H9 (cell line): ENCODE measurements at regions not wholly inside any gene's neighbourhood (a gene's known extent, or its start where the extent isn't known, plus 50 kb on each side); places are given as distances from the start of the nearest gene placed in this dataset.

Experiments
- DNase-seq: peaks from one replicate; pipeline ENCODE4 v3.0.0-alpha.2; 2017
- H2AFZ ChIP-seq: one replicate; pipeline ENCODE4 v1.6.1; 2013; ENCODE audit warnings: mild to moderate bottlenecking, low read length, control low read depth, moderate library complexity
- H2AK5ac ChIP-seq: 2 replicates; pipeline ENCODE4 v1.6.1; 2013; ENCODE audit warnings: low read length, control low read depth, mixed read lengths; ENCODE audit not compliant: insufficient read length
- H2BK120ac ChIP-seq: one replicate; pipeline ENCODE4 v1.6.1; 2013; ENCODE audit warnings: low read depth, mild to moderate bottlenecking, low read length, control low read depth, inconsistent platforms; ENCODE audit not compliant: poor library complexity, severe bottlenecking
- H2BK12ac ChIP-seq: 2 replicates; pipeline ENCODE4 v1.6.1; 2013; ENCODE audit warnings: low read length, control low read depth, mixed read lengths, low read depth; ENCODE audit not compliant: insufficient read length
- H2BK15ac ChIP-seq: 2 replicates; pipeline ENCODE4 v1.6.1; 2013; ENCODE audit warnings: low read depth, low read length, control low read depth
- H2BK20ac ChIP-seq: one replicate; pipeline ENCODE4 v1.6.1; 2013; ENCODE audit warnings: low read depth, mild to moderate bottlenecking, low read length, control low read depth, inconsistent platforms; ENCODE audit not compliant: poor library complexity, severe bottlenecking
- H2BK5ac ChIP-seq: 2 replicates; pipeline ENCODE4 v1.6.1; 2013; ENCODE audit warnings: low read length, control low read depth, mixed read lengths; ENCODE audit not compliant: insufficient read length
- H3K14ac ChIP-seq: 2 replicates; pipeline ENCODE4 v1.6.1; 2013; ENCODE audit warnings: low read length, control low read depth; ENCODE audit not compliant: insufficient read depth
- H3K18ac ChIP-seq: 2 replicates; pipeline ENCODE4 v1.6.1; 2013; ENCODE audit warnings: low read depth, mild to moderate bottlenecking, mixed read lengths, low read length, control low read depth; ENCODE audit not compliant: insufficient read length
- H3K23ac ChIP-seq: 2 replicates; pipeline ENCODE4 v1.6.1; 2013; ENCODE audit warnings: low read length, control low read depth, mixed read lengths, low read depth; ENCODE audit not compliant: insufficient read length
- H3K23me2 ChIP-seq: 2 replicates; pipeline ENCODE4 v1.6.1; 2013; ENCODE audit warnings: low read depth, mild to moderate bottlenecking, mixed read lengths, low read length, control low read depth; ENCODE audit not compliant: insufficient read length, poor library complexity, severe bottlenecking
- H3K27ac ChIP-seq: 2 replicates; pipeline ENCODE4 v1.5.1; 2013; ENCODE audit warnings: low read length, control low read depth, mixed read lengths, low read depth; ENCODE audit not compliant: insufficient read length
- H3K27me3 ChIP-seq: 2 replicates; pipeline ENCODE4 v1.6.1; 2013; ENCODE audit warnings: low read length, control low read depth, inconsistent platforms; ENCODE audit not compliant: insufficient read depth
- H3K4ac ChIP-seq: 2 replicates; pipeline ENCODE4 v1.6.1; 2013; ENCODE audit warnings: low read depth, mild to moderate bottlenecking, control low read depth, inconsistent platforms, low read length, moderate library complexity
- H3K4me1 ChIP-seq: 2 replicates; pipeline ENCODE4 v1.6.1; 2013; ENCODE audit warnings: low read length, control low read depth, inconsistent platforms; ENCODE audit not compliant: insufficient read depth
- H3K4me2 ChIP-seq: 2 replicates; pipeline ENCODE4 v1.6.1; 2013; ENCODE audit warnings: low read length, control low read depth, mixed read lengths; ENCODE audit not compliant: insufficient read length, insufficient read depth
- H3K56ac ChIP-seq: 2 replicates; pipeline ENCODE4 v1.6.1; 2013; ENCODE audit warnings: low read depth, mild to moderate bottlenecking, mixed read lengths, low read length, control low read depth; ENCODE audit not compliant: insufficient read length
- H3K79me1 ChIP-seq: 2 replicates; pipeline ENCODE4 v1.6.1; 2013; ENCODE audit warnings: low read depth, mild to moderate bottlenecking, moderate library complexity, low read length, control low read depth, inconsistent platforms; ENCODE audit not compliant: insufficient read depth, poor library complexity, severe bottlenecking
- H3K79me2 ChIP-seq: 2 replicates; pipeline ENCODE4 v1.6.1; 2013; ENCODE audit warnings: low read length, control low read depth, inconsistent platforms; ENCODE audit not compliant: insufficient read depth
- H3K9ac ChIP-seq: 2 replicates; pipeline ENCODE4 v1.6.1; 2013; ENCODE audit warnings: low read length, control low read depth, mixed read lengths; ENCODE audit not compliant: insufficient read length; ENCODE audit errors: extremely low read depth
- H3K9me3 ChIP-seq: one replicate; pipeline ENCODE4 v1.6.1; 2013; ENCODE audit warnings: low read depth, low read length, inconsistent platforms; ENCODE audit not compliant: control insufficient read depth
- H3T11ph ChIP-seq: one replicate; pipeline ENCODE4 v1.6.1; 2013; ENCODE audit warnings: mild to moderate bottlenecking, low read length, control low read depth, inconsistent platforms
- H4K20me1 ChIP-seq: one replicate; pipeline ENCODE4 v1.6.1; 2013; ENCODE audit not compliant: control insufficient read depth, insufficient read length, insufficient read depth
- H4K5ac ChIP-seq: 2 replicates; pipeline ENCODE4 v1.6.1; 2013; ENCODE audit warnings: low read depth, mild to moderate bottlenecking, mixed read lengths, low read length, control low read depth; ENCODE audit not compliant: insufficient read length
- H4K8ac ChIP-seq: replicated peaks from 2 replicates; pipeline ENCODE4 v1.6.1; 2013; ENCODE audit warnings: low read length, control low read depth, mixed read lengths, low read depth; ENCODE audit not compliant: insufficient read length
- H4K91ac ChIP-seq: 2 replicates; pipeline ENCODE4 v1.6.1; 2013; ENCODE audit warnings: low read depth, mild to moderate bottlenecking, moderate library complexity, mixed read lengths, low read length, control low read depth; ENCODE audit not compliant: insufficient read length
- H3K27ac Mint-ChIP-seq, 3 experiments: 2 replicates in 2 of 3; 3 replicates in 1 of 3; pipeline ENCODE4 v1.8.0; 2020 to 2021; ENCODE audit warnings: mixed read lengths in 3 of 3, mild to moderate bottlenecking in 1 of 3, moderate library complexity in 1 of 3
- H3K27me3 Mint-ChIP-seq: 2 replicates; pipeline ENCODE4 v1.8.0; 2021; ENCODE audit warnings: low read depth, mild to moderate bottlenecking, moderate library complexity, mixed read lengths
- H3K36me3 Mint-ChIP-seq, 3 experiments: 2 replicates in 2 of 3; 3 replicates in 1 of 3; pipeline ENCODE4 v1.8.0; 2020 to 2021; ENCODE audit warnings: low read depth in 3 of 3, mixed read lengths in 3 of 3; ENCODE audit not compliant: insufficient read depth in 1 of 3
- H3K4me1 Mint-ChIP-seq, 2 experiments: 2 replicates each; pipeline ENCODE4 v1.8.0; 2020; ENCODE audit warnings: mixed read lengths in 2 of 2
- H3K4me3 Mint-ChIP-seq, 2 experiments: 2 replicates in 1 of 2; 3 replicates in 1 of 2; pipeline ENCODE4 v1.8.0; 2020 to 2021; ENCODE audit warnings: mild to moderate bottlenecking in 2 of 2, mixed read lengths in 2 of 2, moderate library complexity in 1 of 2
- H3K9me3 Mint-ChIP-seq, 2 experiments: 2 replicates in 1 of 2; 3 replicates in 1 of 2; pipeline ENCODE4 v1.8.0; 2020; ENCODE audit warnings: mild to moderate bottlenecking in 2 of 2, mixed read lengths in 2 of 2, moderate library complexity in 1 of 2
- CTCF ChIP-seq: fragments of 200-600 bp; sonication (generic); conservative IDR thresholded peaks from 3 replicates; pipeline ENCODE4 v1.8.0; 2021; ENCODE audit warnings: antibody characterized with exemption, mild to moderate bottlenecking
- WGBS: extraction: QIAGEN DNeasy Blood & Tissue Kit; methylation state at CpG from one replicate; pipeline ENCODE4 v1.1.7; 2013; ENCODE audit warnings: missing lambda C conversion rate, low lambda C conversion rate, mixed read lengths; ENCODE audit not compliant: insufficient read length; ENCODE audit errors: extremely low coverage; 5-methylcytosine and 5-hydroxymethylcytosine counted together

DNA sequence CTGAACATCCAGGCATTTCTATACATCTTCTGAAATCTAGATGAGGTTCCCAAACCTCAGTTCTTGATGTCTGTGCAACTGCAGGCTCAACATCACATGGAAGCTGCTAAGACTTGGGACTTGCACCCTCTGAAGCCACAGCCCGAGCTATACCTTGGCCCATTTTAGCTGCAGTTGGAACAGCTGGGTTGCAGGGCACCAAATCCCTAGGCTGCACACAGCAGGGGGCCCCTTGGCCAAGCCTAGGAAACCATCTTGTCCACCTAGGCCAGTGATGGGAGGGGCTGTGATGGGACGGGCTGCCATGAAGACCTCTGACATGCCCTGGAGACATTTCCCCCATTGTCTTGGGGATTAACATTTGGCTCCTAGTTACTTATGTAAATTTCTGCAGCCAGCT lies 415.8 kb upstream of the SUCLG2 start:
- no peaks in the 10 kb centered on the region for H3K23me2 ChIP-seq

More for the DNA sequence above, 415.8 kb upstream of the SUCLG2 start:
- Mint-ChIP-seq H3K4me1 (no peaks in the 10 kb centered on the region), H3K27me3 (no peaks in the 10 kb centered on the region; the same call in 1 of the 2 replicates), H3K4me3 (no peak overlapping the region), H3K27ac (no peak overlapping the region; a peak in 1 of 7 replicates), H3K9me3 (peaks cover 28 to 30% of the 10 kb centered on the region in 2 experiments), H3K36me3 (peaks cover 12 to 28% (median 15%) of the 10 kb centered on the region in 3 experiments)
- no CpG with 5 or more reads among the region's 2 CpGs for WGBS
- H4K8ac ChIP-seq = no peak overlapping the region
- peaks cover 10% of the 10 kb centered on the region for H3K9me3 ChIP-seq
- H2AK5ac ChIP-seq = no peak overlapping the region
- H3K18ac ChIP-seq = no peak overlapping the region
- H2BK15ac ChIP-seq = no peak overlapping the region
- no peak overlapping the region for H3K9ac ChIP-seq
- H3T11ph ChIP-seq = no peak overlapping the region
- H3K79me1 ChIP-seq = no peaks in the 10 kb centered on the region
- no peak overlapping the region for H3K27ac ChIP-seq
- no peak overlapping the region for H2BK120ac ChIP-seq
- no peak overlapping the region for H3K4me2 ChIP-seq
- no peak overlapping the region for H2BK5ac ChIP-seq
- H3K4me1 ChIP-seq = no peaks in the 10 kb centered on the region
- TF ChIP-seq CTCF = no peak
- H2BK12ac ChIP-seq = no peak overlapping the region
- no peak overlapping the region for H3K14ac ChIP-seq
- no peak overlapping the region for H2BK20ac ChIP-seq
- H4K91ac ChIP-seq = no peak overlapping the region
- H3K27me3 ChIP-seq = no peaks in the 10 kb centered on the region
- H3K23ac ChIP-seq = no peak overlapping the region
- DNase-seq = no peak
- no peak overlapping the region for H2AFZ ChIP-seq
- no peaks in the 10 kb centered on the region for H3K79me2 ChIP-seq
- H3K4ac ChIP-seq = no peak overlapping the region
- H3K56ac ChIP-seq = no peak overlapping the region
- H4K20me1 ChIP-seq = no peaks in the 10 kb centered on the region
- no peak overlapping the region for H4K5ac ChIP-seq
